Thyroid gland (tissue), 4 donors: ENCODE measurements at regions not wholly inside any gene's neighbourhood (a gene's known extent, or its start where the extent isn't known, plus 50 kb on each side); places are given as distances from the start of the nearest gene placed in this dataset.

Experiments
- DNase-seq, 2 donors: peaks; one replicate each; pipeline ENCODE4 v3.0.0-alpha.2; 2019
- H3K27ac ChIP-seq, 3 donors: fragments of 200-600 bp; sonication (generic); 1 replicate in 2 of 3; 2 replicates in 1 of 3; pipeline ENCODE4 v1.5.1; 2016 to 2019; ENCODE audit warnings: mild to moderate bottlenecking in 1 of 3, moderate library complexity in 1 of 3
- H3K27me3 ChIP-seq: fragments of 200-600 bp; sonication (generic); one replicate; pipeline ENCODE4 v1.5.1; 2019
- H3K36me3 ChIP-seq, 2 donors: fragments of 200-600 bp; sonication (generic); one replicate each; pipeline ENCODE4 v1.5.1; 2016 to 2019
- H3K4me1 ChIP-seq, 2 donors: fragments of 200-600 bp; sonication (generic); one replicate each; pipeline ENCODE4 v1.5.1; 2017 to 2019
- H3K4me3 ChIP-seq, 3 donors: fragments of 200-600 bp; sonication (generic); replicated peaks in 1 of 3; 1 replicate in 2 of 3; 2 replicates in 1 of 3; pipeline ENCODE4 v1.5.1; 2016; ENCODE audit warnings: mild to moderate bottlenecking in 1 of 3
- H3K9me3 ChIP-seq: fragments of 200-600 bp; sonication (generic); one replicate; pipeline ENCODE4 v1.5.1; 2017
- CTCF ChIP-seq, 6 experiments: fragments of 200-600 bp in 3 of 6; fragments of 450-650 bp in 3 of 6; sonication (generic) in 3 of 6; IDR thresholded peaks; one replicate each; pipeline ENCODE4 v1.5.1; 2016 to 2019; ENCODE audit warnings: antibody characterized with exemption in 6 of 6, mild to moderate bottlenecking in 2 of 6, inconsistent platforms in 1 of 6, moderate library complexity in 1 of 6
- POLR2A ChIP-seq, 2 donors: fragments of 450-650 bp; IDR thresholded peaks; one replicate each; pipeline ENCODE4 v1.6.1; 2017; ENCODE audit warnings: antibody characterized with exemption in 2 of 2, mild to moderate bottlenecking in 2 of 2, moderate library complexity in 1 of 2
- WGBS, 2 donors: methylation state at CpG; one replicate each; pipeline ENCODE4 v1.1.5; 2017; 5-methylcytosine and 5-hydroxymethylcytosine counted together
- intact Hi-C: fragments of 100-400 bp; cut with DNase I; formaldehyde crosslinking; loops from one replicate; pipeline ENCODE4 v1.15.1; 2023

DNA sequence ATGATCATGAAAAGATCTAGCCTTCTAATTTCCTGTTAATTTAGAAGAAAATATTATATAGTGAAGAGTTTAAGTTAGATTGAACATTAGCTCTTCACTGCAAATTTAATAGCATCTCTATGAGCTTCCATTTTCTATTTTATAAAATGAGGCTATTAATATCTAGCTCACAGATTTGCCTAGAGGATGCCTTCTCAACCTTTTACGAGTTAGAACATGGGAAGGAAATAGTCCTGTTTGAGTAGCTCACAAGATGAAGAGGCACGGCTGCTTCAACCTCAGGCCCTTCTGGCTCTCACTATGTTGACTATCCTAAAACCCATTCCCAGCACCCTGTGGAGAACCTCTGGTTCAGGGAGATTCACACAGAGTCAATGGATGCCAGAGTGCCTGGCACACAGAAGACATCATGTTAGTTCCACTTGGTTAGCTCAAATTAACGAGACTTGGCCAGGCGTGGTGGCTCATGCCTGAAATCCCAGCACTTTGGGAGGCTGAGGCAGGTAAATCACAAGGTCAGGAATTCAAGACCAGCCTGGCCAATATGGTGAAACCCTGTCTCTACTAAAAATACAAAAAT is 97.9 kb upstream of the GUCY1A1 start:
- H3K4me1 ChIP-seq, result no peaks in the 10 kb centered on the region
- TF ChIP-seq POLR2A (IDR thresholded peaks at IDR 0.05) (no peak), CTCF (IDR thresholded peaks at IDR 0.05) (no peak)
- H3K27me3 ChIP-seq, result no peaks in the 10 kb centered on the region
- DNase-seq, result no peak
- no peaks in the 10 kb centered on the region for H3K9me3 ChIP-seq
- no peak overlapping the region for H3K4me3 ChIP-seq
- intact Hi-C loops, result no loop called here
- no peaks in the 10 kb centered on the region for H3K36me3 ChIP-seq
- H3K27ac ChIP-seq, result no peak overlapping the region
- WGBS, 2 donors, result 86 to 87% methylated on average over 4 of the region's 4 CpGs

- H3K9me3 ChIP-seq, result no peaks in the 10 kb centered on the region
- no peak overlapping the region for H3K4me3 ChIP-seq
- TF ChIP-seq CTCF (IDR thresholded peaks at IDR 0.05), result no peak
- no peak for TF ChIP-seq POLR2A (IDR thresholded peaks at IDR 0.05)
- intact Hi-C loops, result no loop called here
- no peak for DNase-seq
- 96 to 98% methylated on average over 1 of the region's 1 CpG for WGBS, 2 donors
- no peaks in the 10 kb centered on the region for H3K4me1 ChIP-seq
- no peaks in the 10 kb centered on the region for H3K27me3 ChIP-seq
- no peak overlapping the region for H3K27ac ChIP-seq
- no peaks in the 10 kb centered on the region for H3K36me3 ChIP-seq
Observed at GRCh38 chr4:155566354-155566753, 100.3 kb upstream of the GUCY1A1 start.

DNA sequence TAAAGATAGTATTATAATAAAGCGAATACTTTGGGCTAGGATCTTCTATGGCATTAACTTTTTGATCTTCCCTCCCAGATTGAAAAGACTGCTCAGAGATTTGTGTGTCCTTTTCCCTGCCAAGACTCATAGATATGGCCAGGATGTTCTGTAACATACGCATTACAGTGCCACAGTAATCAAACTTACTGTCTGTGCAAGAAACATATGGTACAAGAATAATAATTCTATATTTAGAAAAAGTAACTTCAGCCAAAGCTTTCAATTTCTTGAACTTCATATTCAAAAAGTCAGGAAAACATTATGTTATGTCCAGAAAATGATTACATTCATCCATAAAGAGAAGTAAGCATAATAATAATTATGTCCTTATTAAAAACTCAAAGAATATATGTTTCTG is 100.9 kb upstream of the GUCY1A1 start:
- TF ChIP-seq CTCF (IDR thresholded peaks at IDR 0.05) (no peak), POLR2A (IDR thresholded peaks at IDR 0.05) (no peak)
- WGBS, 2 donors, result 91 to 93% methylated on average over 2 of the region's 2 CpGs
- no peak for DNase-seq
- H3K27ac ChIP-seq, result no peak overlapping the region
- intact Hi-C loops, result no loop called here
- H3K4me3 ChIP-seq, result no peak overlapping the region
- H3K9me3 ChIP-seq, result no peaks in the 10 kb centered on the region
- H3K4me1 ChIP-seq, result no peaks in the 10 kb centered on the region
- no peaks in the 10 kb centered on the region for H3K27me3 ChIP-seq
- no peaks in the 10 kb centered on the region for H3K36me3 ChIP-seq

GRCh38 chr4:155565330-155565729 is 101.3 kb upstream of the GUCY1A1 start:
- no peaks in the 10 kb centered on the region for H3K36me3 ChIP-seq
- WGBS, 2 donors, result 62% methylated on average over 1 of the region's 1 CpG
- intact Hi-C loops, result no loop called here

DNA sequence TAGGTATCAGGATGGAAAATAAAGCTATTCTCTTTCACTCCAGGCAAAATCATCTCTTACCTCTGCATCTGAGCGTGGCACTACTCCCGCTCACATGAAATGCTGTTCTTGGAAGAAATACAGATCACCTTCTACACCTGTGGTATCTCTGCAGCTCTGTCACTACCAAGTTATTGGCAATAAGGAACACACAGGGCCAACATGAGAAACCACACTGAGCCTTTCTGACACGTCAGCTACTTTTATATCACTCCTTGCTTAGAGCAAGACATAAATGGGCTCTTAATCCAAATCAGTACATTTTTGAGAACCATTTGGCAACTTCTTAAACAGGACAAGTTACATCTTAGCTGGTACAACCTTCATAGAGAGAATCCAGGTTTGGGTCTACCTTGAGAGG is 101.8 kb upstream of the GUCY1A1 start:
- Histone ChIP-seq H3K27ac (no peak overlapping the region), H3K27me3 (no peaks in the 10 kb centered on the region), H3K9me3 (no peaks in the 10 kb centered on the region), H3K36me3 (no peaks in the 10 kb centered on the region), H3K4me1 (no peaks in the 10 kb centered on the region), H3K4me3 (no peak overlapping the region)
- 93 to 98% methylated on average over 3 of the region's 3 CpGs for WGBS, 2 donors
- TF ChIP-seq POLR2A (IDR thresholded peaks at IDR 0.05), result no peak
- intact Hi-C loops, result no loop called here
- DNase-seq, result no peak

More at GRCh38 chr4:155565330-155565729, 101.3 kb upstream of the GUCY1A1 start:
- DNase-seq, result no peak
- Histone ChIP-seq H3K4me1 (no peaks in the 10 kb centered on the region), H3K9me3 (no peaks in the 10 kb centered on the region), H3K27ac (no peak overlapping the region), H3K4me3 (no peak overlapping the region), H3K27me3 (no peaks in the 10 kb centered on the region)
- TF ChIP-seq POLR2A (IDR thresholded peaks at IDR 0.05) (no peak), CTCF (IDR thresholded peaks at IDR 0.05) (no peak)

DNA sequence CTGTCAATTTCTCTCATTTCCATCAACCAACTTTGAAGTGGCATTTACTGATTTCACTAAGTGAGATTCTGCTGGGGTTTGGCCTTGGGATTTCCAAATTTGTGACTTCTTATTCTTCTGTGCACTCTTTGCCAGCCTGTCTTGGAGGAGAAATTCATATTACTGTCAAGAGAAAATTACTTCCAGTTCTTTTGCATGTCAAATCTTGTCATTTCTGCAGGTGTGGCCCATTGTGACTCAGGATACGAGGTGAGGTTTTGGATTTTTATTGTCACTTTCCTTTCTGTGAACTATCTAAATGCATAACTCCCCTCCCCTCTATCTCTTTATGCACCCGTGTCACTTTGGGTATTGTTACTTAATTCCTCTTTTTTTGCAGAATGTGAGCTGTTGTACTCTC is 102.6 kb upstream of the GUCY1A1 start:
- Histone ChIP-seq H3K36me3 (no peaks in the 10 kb centered on the region), H3K27me3 (no peaks in the 10 kb centered on the region), H3K4me1 (no peaks in the 10 kb centered on the region), H3K27ac (no peak overlapping the region), H3K4me3 (no peak overlapping the region), H3K9me3 (no peaks in the 10 kb centered on the region)
- no peak for DNase-seq
- 80 to 82% methylated on average over 2 of the region's 2 CpGs for WGBS, 2 donors
- TF ChIP-seq POLR2A (IDR thresholded peaks at IDR 0.05), result no peak
- TF ChIP-seq CTCF (IDR thresholded peaks at IDR 0.05), result no peak
- intact Hi-C loops, result no loop called here
